ENCODE measurements at regions not wholly inside any gene's neighbourhood (a gene's known extent, or its start where the extent isn't known, plus 50 kb on each side); places are given as distances from the start of the nearest gene placed in this dataset.

GRCh38 chr4:84051089-84051488 lies 448.0 kb downstream of the NKX6-1 start:
- no peaks in the 10 kb centered on the region for H3K27me3 ChIP-seq
- intact Hi-C loops (cut with DNase I) = no loop called here
- no peak overlapping the region for H3K27ac ChIP-seq
- no peaks in the 10 kb centered on the region for H3K4me1 ChIP-seq
- no peak overlapping the region for H3K4me3 ChIP-seq
- H3K36me3 ChIP-seq = no peaks in the 10 kb centered on the region
- WGBS, 2 donors = 56 to 65% methylated on average over 2 of the region's 2 CpGs
- TF ChIP-seq EP300 (IDR thresholded peaks at IDR 0.05) (no peak), POLR2A (IDR thresholded peaks at IDR 0.05) (no peak), POLR2AphosphoS5 (IDR thresholded peaks at IDR 0.05) (no peak), CTCF (IDR thresholded peaks at IDR 0.05) (no peak)
- no peaks in the 10 kb centered on the region for H3K9me3 ChIP-seq
- DNase-seq = no peak

- no peaks in the 10 kb centered on the region for H3K36me3 ChIP-seq
- H3K27me3 ChIP-seq = no peaks in the 10 kb centered on the region
- no peak for DNase-seq
- no peaks in the 10 kb centered on the region for H3K4me1 ChIP-seq
- TF ChIP-seq POLR2A (IDR thresholded peaks at IDR 0.05) = no peak
- TF ChIP-seq CTCF (IDR thresholded peaks at IDR 0.05) = no peak
- TF ChIP-seq POLR2AphosphoS5 (IDR thresholded peaks at IDR 0.05) = no peak
- TF ChIP-seq EP300 (IDR thresholded peaks at IDR 0.05) = no peak
- no peaks in the 10 kb centered on the region for H3K9me3 ChIP-seq
- H3K4me3 ChIP-seq = no peak overlapping the region
- 11 to 24% methylated on average over 1 of the region's 1 CpG for WGBS, 2 donors
- intact Hi-C loops (cut with DNase I) = no loop called here
- no peak overlapping the region for H3K27ac ChIP-seq
Measured at GRCh38 chr4:84050015-84050414, 449.1 kb downstream of the NKX6-1 start.

GRCh38 chr4:84046551-84046950 lies 452.5 kb downstream of the NKX6-1 start:
- Histone ChIP-seq H3K9me3 (no peaks in the 10 kb centered on the region), H3K36me3 (no peaks in the 10 kb centered on the region), H3K4me3 (no peak overlapping the region), H3K27ac (no peak overlapping the region), H3K4me1 (no peaks in the 10 kb centered on the region), H3K27me3 (no peaks in the 10 kb centered on the region)
- TF ChIP-seq CTCF (IDR thresholded peaks at IDR 0.05) = no peak
- TF ChIP-seq POLR2A (IDR thresholded peaks at IDR 0.05) = no peak
- DNase-seq = no peak
- intact Hi-C loops (cut with DNase I) = no loop called here
- 49 to 61% methylated on average over 5 of the region's 5 CpGs for WGBS, 2 donors

GRCh38 chr4:84041426-84041825 lies 457.7 kb downstream of the NKX6-1 start:
- no peak for DNase-seq
- WGBS, 2 donors = 66 to 70% methylated on average over 3 of the region's 3 CpGs
- TF ChIP-seq POLR2A (IDR thresholded peaks at IDR 0.05) = no peak
- TF ChIP-seq EP300 (IDR thresholded peaks at IDR 0.05) = no peak
- no peak for TF ChIP-seq POLR2AphosphoS5 (IDR thresholded peaks at IDR 0.05)
- TF ChIP-seq CTCF (IDR thresholded peaks at IDR 0.05) = no peak
- no peaks in the 10 kb centered on the region for H3K27me3 ChIP-seq
- intact Hi-C loops (cut with DNase I) = no loop called here
- no peaks in the 10 kb centered on the region for H3K36me3 ChIP-seq
- H3K27ac ChIP-seq = no peak overlapping the region
- no peaks in the 10 kb centered on the region for H3K4me1 ChIP-seq
- H3K4me3 ChIP-seq = no peak overlapping the region
- H3K9me3 ChIP-seq = no peaks in the 10 kb centered on the region

- H3K27me3 ChIP-seq = no peaks in the 10 kb centered on the region
- no peaks in the 10 kb centered on the region for H3K4me1 ChIP-seq
- no peak for TF ChIP-seq POLR2AphosphoS5 (IDR thresholded peaks at IDR 0.05)
- TF ChIP-seq EP300 (IDR thresholded peaks at IDR 0.05) = no peak
- TF ChIP-seq CTCF (IDR thresholded peaks at IDR 0.05) = no peak
- TF ChIP-seq POLR2A (IDR thresholded peaks at IDR 0.05) = no peak
- no peaks in the 10 kb centered on the region for H3K9me3 ChIP-seq
- no peak overlapping the region for H3K27ac ChIP-seq
- 79 to 86% methylated on average over 4 of the region's 4 CpGs for WGBS, 2 donors
- no peak for DNase-seq
- H3K4me3 ChIP-seq = no peak overlapping the region
- no peaks in the 10 kb centered on the region for H3K36me3 ChIP-seq
- intact Hi-C loops (cut with DNase I) = no loop called here
Measured at GRCh38 chr4:84035568-84035967, 463.5 kb downstream of the NKX6-1 start.
